Activated CD4-positive, CD25-positive, alpha-beta regulatory T cell (primary cell): ENCODE measurements at regions not wholly inside any gene's neighbourhood (a gene's known extent, or its start where the extent isn't known, plus 50 kb on each side); places are given as distances from the start of the nearest gene placed in this dataset.
"Not testable (repeated sequence)": the region's sequence is repeated elsewhere in the genome, so short reads cannot be mapped to it uniquely, and the experiment has no call there.

Source experiments
- DNase-seq, 4 experiments: peaks; one replicate each; lab custom pipeline; 2025; lab: John Stamatoyannopoulos, UW

DNA sequence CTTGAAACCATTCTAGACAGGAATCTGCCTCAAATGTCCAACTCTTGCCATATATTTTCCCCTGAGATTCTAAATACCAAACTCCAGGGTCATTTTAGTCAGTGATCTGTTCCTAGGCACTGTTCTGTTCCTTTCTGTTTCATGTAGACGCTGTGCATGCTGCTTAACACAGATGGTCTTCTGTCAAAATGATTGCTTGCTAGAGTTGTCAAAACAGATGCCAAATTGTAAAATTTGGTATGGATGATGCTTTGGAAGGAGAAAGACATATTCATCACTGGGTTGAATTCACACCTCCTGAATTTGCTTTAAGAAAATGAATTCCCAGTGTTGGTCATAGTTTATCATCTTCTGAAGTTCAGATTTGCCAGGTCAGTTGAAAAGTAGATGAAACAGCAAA, 425.9 kb downstream of the ETS1 start:
- no peak for DNase-seq

- DNase-seq, result no peak
Observed at GRCh38 chr11:128158860-128159259, 428.5 kb downstream of the ETS1 start.

DNA sequence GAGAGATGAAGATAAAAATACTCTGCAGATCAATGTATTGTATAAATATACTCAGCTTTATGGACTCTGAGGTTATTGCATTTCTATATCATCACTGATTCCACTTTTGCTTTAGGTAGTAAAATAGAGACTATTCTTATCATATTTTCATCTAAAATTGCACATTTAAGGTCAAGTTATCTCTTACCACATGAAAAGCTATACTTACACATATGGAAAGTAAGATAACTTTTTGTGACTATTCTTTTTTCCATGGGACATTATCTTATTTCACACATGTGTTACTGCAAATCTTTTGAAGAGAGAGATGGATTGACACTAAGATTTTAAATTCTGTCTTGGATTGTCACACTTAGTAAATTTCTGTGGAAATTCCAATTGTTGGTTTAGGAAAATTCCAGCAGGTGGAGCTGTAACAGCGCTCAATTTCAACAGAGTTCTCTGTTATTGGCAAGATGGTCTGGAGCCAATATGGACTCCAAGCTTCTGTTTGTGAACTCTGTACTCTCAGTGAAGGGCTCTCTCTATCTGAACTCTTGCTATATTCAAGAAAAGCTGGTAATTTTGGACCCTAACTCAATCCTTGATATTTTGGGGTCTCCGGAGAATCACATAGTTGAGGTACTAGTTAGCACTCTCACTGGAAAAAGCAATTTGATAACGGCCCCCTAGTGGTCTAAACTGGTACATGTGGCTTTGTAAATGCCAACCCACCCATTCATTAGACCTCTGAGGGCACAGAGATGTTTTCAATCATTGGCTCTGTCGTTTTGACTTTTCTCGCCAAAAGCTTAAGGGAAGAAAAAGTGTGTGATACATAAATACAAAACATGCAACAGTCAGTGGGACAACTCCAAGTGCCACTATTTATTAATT, 429.7 kb downstream of the ETS1 start:
- peak; percentile 3 to 40 (median 14) for DNase-seq

DNA sequence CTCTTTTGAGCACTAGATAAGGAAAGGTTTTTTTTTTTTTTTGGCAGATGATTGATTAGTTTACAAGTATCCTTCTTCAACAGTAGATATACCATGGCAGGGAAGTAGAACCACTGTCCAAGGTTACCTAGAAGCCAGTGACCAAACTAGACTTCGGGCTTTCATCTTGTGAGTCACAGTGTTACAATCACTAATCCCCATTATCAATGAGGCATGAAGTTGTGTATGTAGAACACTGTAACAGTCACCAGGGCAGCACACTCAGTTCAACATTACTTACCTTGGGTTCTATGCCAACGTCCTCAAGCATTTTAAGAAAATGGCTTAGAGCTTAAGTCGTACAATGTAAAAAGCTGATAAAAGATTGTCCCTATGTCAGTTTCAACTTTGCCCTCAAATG, 430.9 kb downstream of the ETS1 start:
- DNase-seq, result no peak

- no peak for DNase-seq
Observed at GRCh38 chr11:128155590-128155989, 431.8 kb downstream of the ETS1 start.

DNA sequence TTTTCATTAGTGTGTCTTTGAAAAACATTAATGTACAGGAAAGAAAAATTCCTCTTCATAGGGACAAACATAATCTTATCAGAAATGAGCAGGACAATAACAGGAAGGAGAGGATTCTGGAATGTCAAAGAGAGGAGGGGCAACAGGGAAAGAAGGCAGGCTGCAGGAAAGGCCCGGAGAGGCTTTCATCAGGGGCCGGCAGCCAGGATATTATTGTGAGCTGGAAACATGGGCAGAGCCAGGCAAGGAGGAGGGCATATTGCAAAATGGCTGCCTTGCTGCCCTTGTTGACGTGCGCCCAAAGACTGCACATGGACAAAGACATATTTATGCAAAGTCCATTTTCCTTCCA, 433.7 kb downstream of the ETS1 start:
- DNase-seq, result no peak

GRCh38 chr11:128152796-128153696, 434.3 kb downstream of the ETS1 start:
- DNase-seq, result no peak

- no peak for DNase-seq
Observed at GRCh38 chr11:128151780-128152179, 435.6 kb downstream of the ETS1 start.

DNA sequence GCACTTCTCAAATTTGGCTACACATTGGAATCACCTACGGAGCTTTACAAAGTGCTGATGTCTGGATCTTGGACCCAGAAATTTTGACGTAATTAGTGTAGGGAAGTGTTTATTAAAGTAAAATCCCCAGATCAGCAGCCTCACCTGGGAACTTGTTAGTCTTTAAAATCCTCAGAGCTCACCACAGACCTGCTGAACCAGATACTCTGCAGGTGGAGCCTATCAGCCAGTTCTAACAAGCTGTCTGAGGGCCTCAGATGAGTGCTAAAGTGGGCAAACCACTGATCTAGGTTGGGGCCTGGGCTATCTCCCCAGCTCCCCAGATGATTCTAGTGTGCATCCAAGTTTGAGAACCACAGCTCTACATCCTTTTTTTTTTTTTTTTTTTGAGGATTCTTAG, 436.0 kb downstream of the ETS1 start:
- no peak for DNase-seq

DNA sequence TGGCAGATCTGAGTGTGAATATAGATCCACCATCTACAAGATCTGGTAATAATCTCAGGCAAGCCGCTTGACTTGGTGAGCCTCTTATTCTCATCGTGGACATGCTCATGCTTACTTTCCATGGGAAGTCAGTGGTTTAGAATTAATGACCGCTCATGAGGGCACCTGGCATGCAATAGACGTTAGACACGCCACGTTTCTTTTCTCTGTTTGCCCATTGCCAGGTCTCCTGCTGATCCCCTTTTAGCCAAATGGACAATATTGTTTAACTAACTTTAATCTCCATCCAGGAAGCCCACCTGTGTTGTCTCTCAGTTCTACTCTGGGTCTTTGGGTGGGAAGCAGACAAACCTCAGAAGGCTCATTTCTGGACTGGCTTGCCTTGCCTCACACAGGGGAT, 439.1 kb downstream of the ETS1 start:
- DNase-seq, result no peak

DNA sequence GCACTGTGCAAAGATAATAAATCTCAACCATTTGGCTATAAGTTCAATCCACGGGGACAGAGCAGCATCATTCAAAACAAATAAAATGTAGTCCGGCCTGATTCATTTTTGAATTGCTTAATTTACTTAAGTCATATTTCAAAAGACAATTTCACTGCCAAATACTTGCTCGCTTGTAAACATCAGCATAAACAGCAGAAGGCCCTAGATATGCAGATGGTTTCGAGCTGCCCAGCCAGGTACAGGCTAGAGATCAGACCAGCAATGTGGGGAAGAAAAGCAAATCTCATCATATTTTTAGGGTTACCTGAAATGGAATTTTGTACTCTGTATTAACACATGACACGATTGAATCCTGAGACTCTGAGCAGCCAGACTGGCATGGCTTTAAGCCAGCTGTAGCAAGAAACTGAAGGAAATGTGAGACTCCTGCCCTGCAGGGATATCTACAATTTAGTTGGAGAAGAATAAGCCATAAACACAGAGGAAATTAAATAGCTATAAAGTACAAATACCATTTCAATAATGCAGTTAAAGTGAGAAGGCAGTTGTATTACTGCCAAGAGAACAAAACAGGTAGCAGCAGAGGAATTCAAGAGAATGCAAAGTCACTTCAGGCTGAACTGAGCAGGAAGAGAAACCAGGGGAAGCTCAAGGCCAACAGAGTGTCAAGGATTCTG, 440.3 kb downstream of the ETS1 start:
- no peak for DNase-seq

GRCh38 chr11:128140293-128140692, 447.1 kb downstream of the ETS1 start:
- not testable (repeated sequence) for DNase-seq

DNA sequence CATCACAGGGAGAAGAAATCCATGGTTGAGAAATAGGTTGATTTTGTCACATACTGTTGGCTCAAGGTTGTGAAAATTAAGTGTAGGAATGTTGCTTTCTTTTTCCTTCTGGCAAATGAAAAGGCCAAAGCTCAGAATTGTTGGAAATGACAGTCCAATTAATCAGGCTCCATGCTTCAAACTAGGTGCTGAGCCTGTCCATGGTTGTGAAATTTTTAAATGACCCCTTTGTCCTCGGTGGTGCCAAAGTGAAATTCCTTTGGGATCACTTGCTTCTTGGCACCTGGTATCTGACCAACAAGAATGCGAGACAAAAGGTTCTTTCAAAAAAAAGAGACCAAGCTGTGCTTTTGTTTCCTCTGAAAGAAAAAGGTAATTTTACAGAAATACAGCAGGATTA, 451.9 kb downstream of the ETS1 start:
- no peak for DNase-seq

DNA sequence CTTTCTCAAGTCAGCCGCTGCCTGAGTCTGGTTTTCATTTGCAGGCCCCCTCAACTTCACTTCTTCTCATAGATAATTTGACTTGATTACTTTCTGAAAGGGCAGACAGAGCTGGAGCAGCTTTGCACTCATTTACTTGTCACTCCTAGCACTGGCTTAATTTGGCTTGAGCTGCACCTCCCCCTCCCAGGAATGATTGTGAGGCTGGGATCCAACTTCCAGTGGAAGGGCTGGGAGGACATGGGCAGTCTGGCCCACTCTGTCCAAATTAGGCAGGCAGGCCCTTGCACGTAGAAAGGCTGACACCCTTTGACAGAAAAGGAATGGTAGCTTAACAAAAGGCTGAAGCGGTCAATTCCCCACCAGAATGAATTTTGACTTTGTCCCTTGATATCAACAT, 453.9 kb downstream of the ETS1 start:
- DNase-seq, result no peak

DNA sequence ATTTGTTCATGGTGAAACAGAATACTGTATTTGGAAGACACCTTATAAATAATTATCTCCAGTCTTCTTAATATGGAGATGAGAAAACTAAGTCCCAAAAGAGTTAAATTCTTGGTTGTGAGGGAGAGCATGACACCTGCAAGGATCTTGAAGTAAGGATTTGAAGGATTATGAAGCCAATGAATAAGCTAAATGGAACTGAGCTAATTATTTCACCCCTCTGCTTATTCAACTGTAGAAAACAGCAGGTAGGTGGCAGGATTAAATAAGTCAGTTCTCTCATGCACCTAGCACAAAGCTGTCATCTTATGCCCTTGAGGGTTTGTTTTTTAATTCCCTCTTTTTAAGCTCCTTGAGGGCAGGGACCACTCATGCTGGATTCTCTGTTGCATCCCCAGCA, 457.3 kb downstream of the ETS1 start:
- DNase-seq, result no peak

DNA sequence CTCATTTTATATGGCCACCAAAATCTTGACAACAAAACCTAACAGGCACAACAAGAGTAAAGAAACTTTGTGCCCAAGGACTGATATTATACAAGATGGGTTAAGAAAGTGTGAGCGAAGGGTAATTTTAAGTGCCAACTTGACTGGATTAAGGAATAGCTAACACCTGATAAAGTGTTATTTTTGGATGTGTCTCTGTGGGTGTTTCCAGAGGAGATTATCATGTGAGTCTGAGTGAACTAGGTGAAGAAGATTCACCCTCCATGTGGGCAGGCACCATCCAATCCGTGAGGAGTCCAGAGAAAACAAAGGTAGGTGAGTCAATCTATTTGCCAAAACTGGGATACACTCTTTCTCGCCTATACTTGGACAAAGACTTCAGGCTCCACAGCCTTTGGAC, 461.6 kb downstream of the ETS1 start:
- DNase-seq, result no peak

- DNase-seq, result no peak
Observed at GRCh38 chr11:128116885-128117284, 470.5 kb downstream of the ETS1 start.

- no peak for DNase-seq
Observed at GRCh38 chr11:128116447-128116846, 470.9 kb downstream of the ETS1 start.

DNA sequence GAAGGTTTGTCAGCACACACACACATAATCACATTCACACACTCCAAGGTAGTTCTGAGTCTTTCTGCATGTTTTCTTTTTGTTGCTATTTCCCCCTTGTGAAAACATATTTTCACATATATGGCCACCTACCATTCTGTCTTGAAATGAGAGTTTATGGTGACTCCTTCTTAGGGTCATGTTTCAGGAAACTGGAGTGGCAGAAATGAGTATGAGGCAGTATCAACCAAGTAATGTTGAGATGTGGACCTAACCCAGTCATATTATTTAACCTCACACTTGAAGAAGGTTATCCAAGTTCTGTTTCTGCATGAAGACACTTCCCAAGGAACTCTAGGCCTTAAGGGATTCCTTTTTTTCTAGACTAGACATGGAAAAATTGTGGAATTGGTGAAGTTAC, 481.4 kb downstream of the ETS1 start:
- DNase-seq, result no peak

DNA sequence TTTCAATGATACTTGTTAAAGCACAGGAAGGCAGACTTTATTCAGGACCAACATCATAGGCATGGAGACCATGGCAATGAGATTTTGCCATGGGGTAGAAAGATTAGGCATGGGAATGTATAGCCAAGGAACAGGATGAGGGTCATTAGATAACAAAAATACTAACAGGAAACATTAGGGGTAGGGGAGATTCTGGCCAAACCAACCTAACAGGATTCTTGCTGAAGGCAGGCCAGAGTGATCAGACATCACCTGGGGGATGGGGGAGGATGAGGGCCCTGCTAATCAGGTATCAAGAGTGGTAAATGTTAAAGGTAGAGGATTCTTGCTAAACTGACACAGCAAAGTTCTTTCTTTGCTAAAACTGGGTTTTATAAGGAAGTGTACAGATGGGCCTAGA, 481.8 kb downstream of the ETS1 start:
- no peak for DNase-seq

GRCh38 chr11:128103278-128103873, 484.0 kb downstream of the ETS1 start:
- no peak for DNase-seq

GRCh38 chr11:128098781-128099180, 488.6 kb downstream of the ETS1 start:
- no peak for DNase-seq
